IMR-90 (cell line): ENCODE measurements at regions not wholly inside any gene's neighbourhood (a gene's known extent, or its start where the extent isn't known, plus 50 kb on each side); places are given as distances from the start of the nearest gene placed in this dataset.

Source experiments
- ATAC-seq: fragments of 200-7000 bp; cut with Tn5 transposase; 2 replicates; pipeline ENCODE4 v1.9.1; 2020; ENCODE audit warnings: low read depth, mild to moderate bottlenecking, moderate library complexity
- BruUV-seq: library from RNA; stranded (reverse); fragments of 400-500 nt; replicated peaks from 2 replicates; lab custom pipeline; 2021; lab: Mats Ljungman, UMichigan
- CTCF ChIA-PET: fragments of 300-600 bp; formaldehyde crosslinking; extraction: SDS; loops from one replicate; lab custom pipeline; 2021; ENCODE audit warnings: antibody characterized with exemption; lab: Yijun Ruan, JAX
- POLR2A ChIA-PET: fragments of 300-600 bp; sonication (Branson Sonifier 250); formaldehyde crosslinking; loops from one replicate; lab custom pipeline; 2022; ENCODE audit warnings: antibody characterized with exemption; ENCODE audit not compliant: unreplicated experiment; lab: Charles Lee
- DNase-seq: peaks from one replicate; pipeline ENCODE4 v3.0.0; 2013
- H2AFZ ChIP-seq: replicated peaks from 2 replicates; pipeline ENCODE3; 2013; ENCODE audit warnings: low read length, mild to moderate bottlenecking; ENCODE audit not compliant: poor library complexity
- H2AK5ac ChIP-seq: 2 replicates; pipeline ENCODE4 v1.6.1; 2013; ENCODE audit warnings: low read depth, low read length, inconsistent platforms
- H2AK9ac ChIP-seq: replicated peaks from 2 replicates; pipeline ENCODE3; 2013; ENCODE audit warnings: mild to moderate bottlenecking, low read depth, low read length, moderate library complexity; ENCODE audit not compliant: poor library complexity
- H2BK120ac ChIP-seq: 2 replicates; pipeline ENCODE4 v1.6.1; 2013; ENCODE audit warnings: low read depth, low read length, inconsistent platforms
- H2BK15ac ChIP-seq: 3 replicates; pipeline ENCODE4 v1.6.1; 2013; ENCODE audit warnings: low read depth, low read length, inconsistent platforms
- H2BK20ac ChIP-seq: 2 replicates; pipeline ENCODE4 v1.6.1; 2013; ENCODE audit warnings: low read depth, mild to moderate bottlenecking, inconsistent platforms, low read length, moderate library complexity
- H2BK5ac ChIP-seq: 2 replicates; pipeline ENCODE4 v1.6.1; 2013; ENCODE audit warnings: mild to moderate bottlenecking, low read depth, low read length, inconsistent platforms; ENCODE audit not compliant: poor library complexity, severe bottlenecking
- H3K14ac ChIP-seq: replicated peaks from 2 replicates; pipeline ENCODE4 v1.6.1; 2013; ENCODE audit warnings: low read depth, low read length, inconsistent platforms
- H3K18ac ChIP-seq: 2 replicates; pipeline ENCODE4 v1.6.1; 2013; ENCODE audit warnings: low read depth, low read length, control low read depth
- H3K23ac ChIP-seq: 2 replicates; pipeline ENCODE4 v1.6.1; 2013; ENCODE audit warnings: low read depth, low read length, inconsistent platforms
- H3K27ac ChIP-seq: 2 replicates; pipeline ENCODE4 v1.5.1; 2013; ENCODE audit warnings: mild to moderate bottlenecking, control low read depth, low read length; ENCODE audit not compliant: insufficient read depth
- H3K27me3 ChIP-seq: 2 replicates; pipeline ENCODE4 v1.6.1; 2013; ENCODE audit warnings: low read length; ENCODE audit not compliant: control insufficient read depth, insufficient read depth
- H3K36me3 ChIP-seq: 2 replicates; pipeline ENCODE4 v1.6.1; 2013; ENCODE audit warnings: low read length, mixed read lengths; ENCODE audit not compliant: control insufficient read depth, insufficient read depth
- H3K4ac ChIP-seq: 2 replicates; pipeline ENCODE4 v1.6.1; 2013; ENCODE audit warnings: low read depth, low read length, inconsistent platforms
- H3K4me1 ChIP-seq: 2 replicates; pipeline ENCODE4 v1.6.1; 2013; ENCODE audit warnings: low read length, mixed read lengths; ENCODE audit not compliant: control insufficient read depth, insufficient read depth
- H3K4me2 ChIP-seq: 2 replicates; pipeline ENCODE4 v1.6.1; 2013; ENCODE audit warnings: low read depth, mild to moderate bottlenecking, control low read depth, low read length, moderate library complexity
- H3K4me3 ChIP-seq: 2 replicates; pipeline ENCODE4 v1.5.1; 2013; ENCODE audit warnings: low read depth, mild to moderate bottlenecking, control low read depth, low read length, moderate library complexity; ENCODE audit not compliant: insufficient read depth
- H3K56ac ChIP-seq: 2 replicates; pipeline ENCODE4 v1.6.1; 2013; ENCODE audit warnings: low read length, inconsistent platforms; ENCODE audit not compliant: insufficient read depth; ENCODE audit errors: extremely low read depth
- H3K79me1 ChIP-seq, 2 experiments: 2 replicates each; pipeline ENCODE4 v1.6.1; 2013; ENCODE audit warnings: low read length in 2 of 2, inconsistent platforms in 1 of 2, low read depth in 1 of 2
- H3K9ac ChIP-seq: 2 replicates; pipeline ENCODE4 v1.6.1; 2013; ENCODE audit warnings: low read depth, low read length, control low read depth
- H3K9me1 ChIP-seq: 2 replicates; pipeline ENCODE4 v1.6.1; 2013; ENCODE audit warnings: low read length, inconsistent platforms; ENCODE audit not compliant: insufficient read depth
- H3K9me3 ChIP-seq: 2 replicates; pipeline ENCODE4 v1.6.1; 2013; ENCODE audit warnings: low read length; ENCODE audit not compliant: control insufficient read depth, insufficient read depth
- H4K20me1 ChIP-seq: 2 replicates; pipeline ENCODE4 v1.6.1; 2013; ENCODE audit warnings: low read length, inconsistent platforms; ENCODE audit not compliant: insufficient read depth
- H4K5ac ChIP-seq: 2 replicates; pipeline ENCODE4 v1.6.1; 2013; ENCODE audit warnings: mild to moderate bottlenecking, low read depth, low read length, control low read depth
- H4K8ac ChIP-seq, 2 experiments: 2 replicates each; pipeline ENCODE4 v1.6.1; 2013; ENCODE audit warnings: low read depth in 2 of 2, low read length in 2 of 2, control low read depth in 1 of 2, inconsistent platforms in 1 of 2
- H4K91ac ChIP-seq: 2 replicates; pipeline ENCODE4 v1.6.1; 2013; ENCODE audit warnings: low read depth, low read length, inconsistent platforms; ENCODE audit not compliant: insufficient read depth
- CEBPB ChIP-seq: IDR thresholded peaks from 2 replicates; pipeline ENCODE4 v1.6.1; 2012; ENCODE audit warnings: low read depth, low read length, improper control_type of control experiment
- RCOR1 ChIP-seq: IDR thresholded peaks from 2 replicates; pipeline ENCODE4 v1.6.1; 2012; ENCODE audit warnings: mild to moderate bottlenecking, low read length, improper control_type of control experiment; ENCODE audit not compliant: insufficient replicate concordance
- WGBS, 2 experiments: methylation state at CpG; one replicate each; pipeline versions ENCODE4 v1.1.5 to v1.1.7; 2013; ENCODE audit warnings: missing lambda C conversion rate in 2 of 2; ENCODE audit not compliant: insufficient read length in 1 of 2; ENCODE audit errors: extremely low coverage in 2 of 2; 5-methylcytosine and 5-hydroxymethylcytosine counted together
- dilution Hi-C: fragments of 300-500 bp; cut with HindIII; formaldehyde crosslinking; loops from one replicate; pipeline ENCODE4 v1.14.3; 2018; ENCODE audit warnings: low sequenced_read_pairs; ENCODE audit not compliant: unreplicated experiment
- in situ Hi-C: fragments of 300-500 bp; cut with MboI; formaldehyde crosslinking; loops from 3 replicates; pipeline ENCODE4 v1.14.3; 2019; ENCODE audit warnings: low sequenced_read_pairs, inconsistent platforms, mixed read lengths
- intact Hi-C: fragments of 100-400 bp; cut with micrococcal nuclease; formaldehyde crosslinking; loops from 2 replicates; pipeline ENCODE4 v1.10.0; 2022

DNA sequence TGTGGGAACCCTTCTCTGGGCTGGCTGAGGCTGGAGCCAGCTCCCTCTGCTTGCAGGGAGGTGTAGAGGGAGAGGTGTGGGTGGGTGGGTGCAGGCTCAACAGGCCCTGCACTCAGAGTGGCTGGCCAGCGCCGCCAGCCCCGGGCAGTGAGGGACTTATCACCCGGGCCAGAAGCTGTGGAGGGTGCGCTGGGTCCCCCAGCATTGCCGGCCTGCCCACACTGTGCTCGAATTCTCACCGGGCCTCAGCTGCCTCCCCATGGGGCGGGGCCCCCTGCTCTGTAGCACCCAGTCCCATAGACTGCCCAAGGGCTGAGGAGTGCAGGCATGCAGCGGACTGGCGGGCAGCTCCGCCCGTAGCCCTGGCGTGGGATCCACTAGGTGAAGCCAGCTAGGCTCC, 190.7 kb upstream of the TAC1 start:
- ChIA-PET CTCF (no interaction called here), POLR2A (no interaction called here)
- dilution Hi-C loops (no loop called here), in situ Hi-C loops (no loop called here), intact Hi-C loops (no loop called here)
- Histone ChIP-seq H3K4me3 (no peak overlapping the region), H4K5ac (no peak overlapping the region), H4K91ac (no peak overlapping the region), H2BK5ac (no peak overlapping the region), H2BK15ac (no peak overlapping the region), H2AK5ac (no peak overlapping the region), H3K9ac (no peak overlapping the region), H3K14ac (no peak overlapping the region), H3K27ac (no peak overlapping the region), H3K79me1 (no peaks in the 10 kb centered on the region), H3K4ac (no peak overlapping the region), H3K36me3 (no peaks in the 10 kb centered on the region), H2AK9ac (no peak overlapping the region), H3K56ac (no peak overlapping the region), H4K20me1 (no peaks in the 10 kb centered on the region), H3K18ac (no peak overlapping the region), H2BK20ac (no peak overlapping the region), H3K27me3 (no peaks in the 10 kb centered on the region), H2AFZ (no peak overlapping the region), H3K9me3 (peaks cover 5% of the 10 kb centered on the region), H2BK120ac (no peak overlapping the region), H4K8ac (no peak overlapping the region), H3K4me2 (no peak overlapping the region), H3K4me1 (no peaks in the 10 kb centered on the region), H3K9me1 (no peaks in the 10 kb centered on the region), H3K23ac (no peak overlapping the region)
- no peak for ATAC-seq
- no peak for TF ChIP-seq CEBPB
- no peak for TF ChIP-seq RCOR1
- WGBS, 2 experiments: no CpG with 5 or more reads among the region's 14 CpGs
- no peak for DNase-seq
- no TSS peak for BruUV-seq
